ENCODE measurements at regions not wholly inside any gene's neighbourhood (a gene's known extent, or its start where the extent isn't known, plus 50 kb on each side); places are given as distances from the start of the nearest gene placed in this dataset.
A peak's percentile ranks its signal among the peaks of the same experiment; 100 is the strongest.
"Not testable (repeated sequence)": the region's sequence is repeated elsewhere in the genome, so short reads cannot be mapped to it uniquely, and the experiment has no call there.

DNA sequence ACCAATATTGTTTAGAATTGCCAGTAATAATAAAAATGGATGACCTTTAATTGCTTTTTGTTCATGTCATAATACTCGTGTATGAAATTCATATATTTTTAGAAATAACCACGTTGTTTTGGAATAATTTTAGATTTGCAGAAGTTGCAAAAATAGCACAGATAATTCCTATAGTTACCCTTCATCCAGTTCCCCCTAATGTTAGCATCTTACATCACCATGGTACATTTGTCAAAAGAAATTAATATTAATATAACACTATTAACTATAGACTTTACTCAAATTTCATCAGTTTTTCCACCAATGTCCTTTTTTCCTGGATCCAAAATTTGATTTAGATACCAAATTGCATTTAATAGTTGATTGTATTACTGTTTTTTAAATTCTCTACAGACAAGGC is 191.9 kb downstream of the NPIPA7 start:
- DNase-seq; H3K36me3 ChIP-seq; H3K9me3 ChIP-seq; H3K27me3 ChIP-seq; intact Hi-C loops (cut with DNase I); H3K4me1 ChIP-seq; H3K4me3 ChIP-seq; H3K27ac ChIP-seq: not testable (repeated sequence)
- WGBS, 2 donors = 73 to 74% methylated on average over 2 of the region's 2 CpGs

DNA sequence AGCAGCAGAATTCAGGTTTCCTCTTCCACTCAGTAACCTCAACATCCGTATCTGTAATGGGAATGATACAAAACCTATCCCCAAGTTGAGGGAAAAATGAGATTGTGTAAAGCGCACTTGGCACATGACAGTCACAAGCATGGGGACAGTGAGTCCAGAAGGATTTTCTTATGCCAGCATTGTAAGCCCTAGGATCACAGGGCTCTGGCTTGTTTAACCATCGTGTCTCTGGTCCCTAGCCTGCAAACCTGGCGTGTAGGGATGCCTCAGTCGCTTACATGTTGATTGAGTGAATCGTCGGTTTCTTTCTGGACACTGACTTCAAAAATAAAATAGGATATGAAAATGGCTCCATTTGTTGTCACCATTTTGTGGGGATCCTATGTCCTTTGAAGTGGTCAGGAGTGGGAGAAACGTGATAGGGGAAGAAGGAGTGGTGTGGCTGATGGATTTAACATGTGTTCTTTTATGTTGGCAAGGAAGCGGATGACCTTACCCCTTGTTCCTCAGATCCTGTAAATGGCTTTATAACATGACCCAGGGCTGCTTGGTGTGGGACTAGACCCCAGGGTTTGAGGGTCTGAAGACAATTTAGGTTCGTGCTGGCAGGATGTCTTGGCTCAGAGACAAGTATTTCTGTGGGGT is 193.3 kb downstream of the NPIPA7 start:
- 68 to 100% methylated on average over 1 to 6 of the region's 10 CpGs for WGBS, 2 donors
- H3K27me3 ChIP-seq; intact Hi-C loops (cut with DNase I); H3K4me1 ChIP-seq; H3K27ac ChIP-seq; DNase-seq; H3K9me3 ChIP-seq; H3K36me3 ChIP-seq; H3K4me3 ChIP-seq: not testable (repeated sequence)

DNA sequence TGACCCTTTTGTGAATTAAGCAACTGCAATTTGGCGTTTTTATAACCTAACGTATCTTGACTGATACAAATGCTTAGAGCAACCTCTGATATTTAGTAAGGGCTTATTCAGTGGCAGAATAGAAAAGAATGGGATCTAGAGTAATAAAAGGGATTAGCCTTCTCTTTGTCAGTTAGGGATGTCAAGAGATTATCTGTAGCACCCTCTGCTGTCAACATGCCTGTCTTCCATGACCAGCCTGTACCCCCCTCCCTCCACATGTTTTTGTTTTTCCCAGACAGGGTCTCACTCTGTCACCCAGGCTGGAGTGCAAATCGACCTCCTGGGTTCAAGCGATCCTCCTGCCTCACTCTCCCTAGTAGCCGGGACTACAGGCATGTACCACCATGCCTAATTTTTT is 198.1 kb downstream of the NPIPA7 start:
- intact Hi-C loops (cut with DNase I); H3K27ac ChIP-seq; H3K9me3 ChIP-seq; H3K27me3 ChIP-seq; DNase-seq; H3K4me3 ChIP-seq; H3K36me3 ChIP-seq; H3K4me1 ChIP-seq: not testable (repeated sequence)
- TF ChIP-seq, protein P1, sequence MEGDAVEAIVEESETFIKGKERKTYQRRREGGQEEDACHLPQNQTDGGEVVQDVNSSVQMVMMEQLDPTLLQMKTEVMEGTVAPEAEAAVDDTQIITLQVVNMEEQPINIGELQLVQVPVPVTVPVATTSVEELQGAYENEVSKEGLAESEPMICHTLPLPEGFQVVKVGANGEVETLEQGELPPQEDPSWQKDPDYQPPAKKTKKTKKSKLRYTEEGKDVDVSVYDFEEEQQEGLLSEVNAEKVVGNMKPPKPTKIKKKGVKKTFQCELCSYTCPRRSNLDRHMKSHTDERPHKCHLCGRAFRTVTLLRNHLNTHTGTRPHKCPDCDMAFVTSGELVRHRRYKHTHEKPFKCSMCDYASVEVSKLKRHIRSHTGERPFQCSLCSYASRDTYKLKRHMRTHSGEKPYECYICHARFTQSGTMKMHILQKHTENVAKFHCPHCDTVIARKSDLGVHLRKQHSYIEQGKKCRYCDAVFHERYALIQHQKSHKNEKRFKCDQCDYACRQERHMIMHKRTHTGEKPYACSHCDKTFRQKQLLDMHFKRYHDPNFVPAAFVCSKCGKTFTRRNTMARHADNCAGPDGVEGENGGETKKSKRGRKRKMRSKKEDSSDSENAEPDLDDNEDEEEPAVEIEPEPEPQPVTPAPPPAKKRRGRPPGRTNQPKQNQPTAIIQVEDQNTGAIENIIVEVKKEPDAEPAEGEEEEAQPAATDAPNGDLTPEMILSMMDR (IDR thresholded peaks at IDR 0.05) = peak in 1 of 6 experiments; percentile 6
- WGBS, 2 donors = 46 to 54% methylated on average over 5 of the region's 5 CpGs

DNA sequence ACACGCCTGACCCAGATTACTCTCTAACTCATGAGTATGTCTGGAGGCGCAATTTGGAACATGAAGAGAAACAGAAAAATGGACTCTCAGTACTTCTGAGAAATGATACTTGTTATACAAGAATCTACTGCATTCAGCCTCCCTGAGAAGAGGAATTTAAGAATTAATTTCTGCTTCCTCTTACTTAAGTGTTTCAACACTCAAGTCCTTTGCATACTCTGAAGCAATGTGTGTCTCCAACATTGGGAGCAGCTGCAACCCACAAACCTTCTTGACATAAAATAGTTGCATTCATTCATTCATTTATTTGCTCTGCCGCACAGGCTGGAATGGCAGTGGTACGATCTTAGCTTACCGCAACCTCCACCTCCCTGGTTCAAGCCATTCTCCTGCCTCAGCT is 199.8 kb downstream of the NPIPA7 start:
- Histone ChIP-seq H3K4me3 (no peak overlapping the region), H3K4me1 (no peaks in the 10 kb centered on the region), H3K36me3 (no peaks in the 10 kb centered on the region), H3K9me3 (no peaks in the 10 kb centered on the region), H3K27me3 (peaks cover 0 to 4% (median 0%) of the 10 kb centered on the region in 4 donors), H3K27ac (no peak overlapping the region)
- TF ChIP-seq, protein P1 (IDR thresholded peaks at IDR 0.05) = no peak
- no peak for TF ChIP-seq POLR2A (IDR thresholded peaks at IDR 0.05)
- 82 to 85% methylated on average over 5 of the region's 5 CpGs for WGBS, 2 donors
- intact Hi-C loops (cut with DNase I) = no loop called here
- no peak for DNase-seq

DNA sequence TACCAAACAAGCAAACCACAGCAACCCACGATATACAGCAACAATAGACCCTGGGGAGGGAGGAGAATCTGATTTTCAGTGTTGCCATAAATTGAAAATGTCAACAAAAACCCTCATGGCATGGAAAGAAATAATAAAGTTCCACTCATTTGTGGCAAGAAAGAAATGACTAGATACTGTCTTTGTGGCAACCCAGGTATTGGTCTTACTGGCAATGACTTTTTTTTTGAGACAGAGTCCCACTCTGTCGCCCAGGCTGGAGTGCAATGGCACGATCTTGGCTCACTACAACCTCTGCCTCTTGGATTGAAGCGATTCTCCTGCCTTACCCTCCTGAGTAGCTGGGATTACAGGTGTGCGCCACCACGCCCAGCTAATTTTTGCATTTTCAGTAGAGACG is 204.0 kb downstream of the NPIPA7 start:
- H3K4me3 ChIP-seq; H3K4me1 ChIP-seq; H3K27ac ChIP-seq; H3K9me3 ChIP-seq; H3K27me3 ChIP-seq; DNase-seq; intact Hi-C loops (cut with DNase I); H3K36me3 ChIP-seq: not testable (repeated sequence)
- WGBS, 2 donors = 70 to 86% methylated on average over 6 to 7 of the region's 7 CpGs

DNA sequence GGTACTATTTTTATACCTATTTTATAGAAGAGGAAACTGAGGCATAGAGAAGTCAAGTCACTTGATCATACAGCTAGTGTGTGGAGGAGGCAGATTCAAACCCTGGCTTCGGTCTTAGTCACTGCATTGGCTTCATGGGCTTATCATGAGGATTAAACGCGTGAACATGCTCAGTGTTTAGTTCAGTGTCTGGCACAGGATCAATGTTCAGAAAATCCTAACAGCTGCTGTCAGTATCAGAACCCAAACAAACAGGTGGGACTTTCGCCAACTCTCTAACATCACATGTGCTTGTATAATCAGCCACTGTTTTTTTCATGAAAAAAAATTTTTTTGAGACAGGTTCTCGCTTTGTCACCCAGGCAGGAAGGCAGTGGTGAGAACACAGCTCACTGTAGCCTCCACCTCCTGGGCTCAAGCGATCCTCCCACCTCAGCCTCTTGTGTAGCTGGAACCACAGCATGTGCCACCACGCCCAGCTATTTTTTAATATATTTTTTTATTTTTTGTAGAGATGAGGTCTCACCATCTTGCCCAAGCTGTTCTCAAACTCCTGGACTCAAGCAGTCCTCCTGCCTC is 207.2 kb downstream of the NPIPA7 start:
- DNase-seq; H3K27ac ChIP-seq; H3K27me3 ChIP-seq; H3K36me3 ChIP-seq; H3K4me1 ChIP-seq; H3K9me3 ChIP-seq; intact Hi-C loops (cut with DNase I); H3K4me3 ChIP-seq: not testable (repeated sequence)
- 68 to 73% methylated on average over 4 of the region's 7 CpGs for WGBS, 2 donors

DNA sequence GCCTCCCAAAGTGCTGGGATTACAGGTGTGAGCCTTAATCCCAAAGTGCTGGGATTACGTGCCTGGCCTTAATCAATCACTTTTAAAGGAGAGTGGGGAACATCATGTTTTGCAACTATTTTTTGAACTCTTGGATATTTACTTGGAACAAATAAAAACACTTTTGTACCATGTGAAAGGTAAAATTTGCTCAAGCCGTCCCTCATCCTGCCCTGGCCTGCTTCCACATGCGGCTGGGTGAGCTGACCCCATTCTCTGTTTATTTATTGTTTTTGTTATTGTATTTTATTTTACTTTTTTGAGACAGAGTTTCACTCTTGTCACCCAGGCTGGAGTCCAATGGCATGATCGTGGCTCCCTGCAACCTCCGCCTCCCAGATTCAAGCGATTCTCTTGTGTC is 208.0 kb downstream of the NPIPA7 start:
- H3K27ac ChIP-seq; H3K9me3 ChIP-seq; intact Hi-C loops (cut with DNase I); H3K4me1 ChIP-seq; DNase-seq; H3K27me3 ChIP-seq; H3K36me3 ChIP-seq; H3K4me3 ChIP-seq: not testable (repeated sequence)
- WGBS, 2 donors = 53 to 82% methylated on average over 2 to 4 of the region's 6 CpGs

DNA sequence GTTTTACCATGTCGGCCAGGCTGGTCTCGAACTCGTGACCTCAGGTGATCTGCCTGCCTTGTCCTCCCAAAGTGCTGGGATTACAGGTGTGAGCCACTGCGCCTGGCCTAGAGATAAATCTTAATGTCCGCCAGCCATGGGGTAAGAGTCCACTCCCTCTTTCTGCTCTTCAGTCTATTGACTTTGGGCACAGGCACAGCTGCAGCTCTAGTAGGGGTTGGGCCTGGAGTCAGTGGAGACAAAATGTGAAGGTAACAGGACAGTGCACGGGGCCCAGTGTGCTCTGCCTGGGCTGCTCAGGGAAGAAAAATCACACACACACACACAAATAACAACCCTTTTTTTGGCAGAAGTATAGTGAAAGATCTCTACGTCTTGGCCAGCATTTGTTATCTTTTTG is 209.5 kb downstream of the NPIPA7 start:
- intact Hi-C loops (cut with DNase I); H3K27ac ChIP-seq: not testable (repeated sequence)

DNA sequence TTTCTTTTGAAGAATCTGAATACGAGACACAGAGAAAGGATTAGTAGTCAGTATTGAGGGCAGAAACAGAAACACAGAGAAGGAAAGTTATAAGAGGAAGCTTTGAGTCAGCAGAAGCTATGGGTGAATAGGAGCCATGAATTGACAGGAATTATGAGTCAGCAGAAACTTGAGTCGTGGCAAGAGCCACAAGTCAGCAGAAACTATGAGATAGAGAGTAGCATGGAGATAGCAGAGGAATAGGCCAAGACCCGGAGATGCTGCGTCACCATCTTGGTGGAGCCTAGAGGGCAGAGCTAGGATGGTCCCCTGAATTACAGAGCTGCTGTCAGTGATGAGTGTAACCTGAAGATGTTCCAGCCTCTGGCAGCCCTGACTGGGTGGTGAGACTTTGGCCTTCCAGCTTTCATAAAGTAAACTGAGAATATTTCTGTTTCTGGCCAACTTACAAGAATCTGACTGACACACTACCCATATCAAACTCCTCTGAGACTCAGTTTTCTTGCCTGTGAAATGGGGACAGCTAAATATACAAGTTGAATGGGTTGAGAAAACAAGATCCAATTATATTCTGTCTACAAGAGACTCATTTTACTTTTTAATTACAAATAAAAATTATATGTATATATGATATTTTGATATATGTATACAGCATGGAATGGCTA is 211.8 kb downstream of the NPIPA7 start:
- WGBS, 2 donors = 6 to 17% methylated on average over 2 of the region's 4 CpGs
- intact Hi-C loops (cut with DNase I); H3K27me3 ChIP-seq; H3K9me3 ChIP-seq; H3K4me1 ChIP-seq; H3K27ac ChIP-seq; H3K36me3 ChIP-seq; H3K4me3 ChIP-seq; DNase-seq: not testable (repeated sequence)

More for the DNA sequence above, 209.5 kb downstream of the NPIPA7 start:
- H3K4me1 ChIP-seq, H3K36me3 ChIP-seq, DNase-seq, H3K27me3 ChIP-seq, H3K4me3 ChIP-seq, H3K9me3 ChIP-seq: not testable (repeated sequence)
- WGBS, 2 donors = 78 to 97% methylated on average over 4 to 7 of the region's 7 CpGs

All from esophagus squamous epithelium (tissue), 5 donors.